HG03175 (cell line): ENCODE measurements at regions not wholly inside any gene's neighbourhood (a gene's known extent, or its start where the extent isn't known, plus 50 kb on each side); places are given as distances from the start of the nearest gene placed in this dataset.
"Not testable (repeated sequence)": the region's sequence is repeated elsewhere in the genome, so short reads cannot be mapped to it uniquely, and the experiment has no call there.

Experiments used
- ATAC-seq: cut with Tn5 transposase; IDR thresholded peaks from one replicate; pipeline ENCODE4 v1.9.1; 2021; ENCODE audit warnings: mild to moderate bottlenecking, moderate library complexity; ENCODE audit not compliant: unreplicated experiment

GRCh38 chr22:47406180-47406834 is 643.9 kb downstream of the TBC1D22A start:
- no peak for ATAC-seq

- not testable (repeated sequence) for ATAC-seq
Measured at GRCh38 chr22:47405222-47405621, 642.8 kb downstream of the TBC1D22A start.

- no peak for ATAC-seq
Measured at GRCh38 chr22:47402876-47403525, 640.6 kb downstream of the TBC1D22A start.

- no peak for ATAC-seq
Measured at GRCh38 chr22:47401976-47402770, 639.7 kb downstream of the TBC1D22A start.

- no peak for ATAC-seq
Measured at GRCh38 chr22:47401592-47401898, 639.1 kb downstream of the TBC1D22A start.

- no peak for ATAC-seq
Measured at GRCh38 chr22:47400701-47401591, 638.5 kb downstream of the TBC1D22A start.

DNA sequence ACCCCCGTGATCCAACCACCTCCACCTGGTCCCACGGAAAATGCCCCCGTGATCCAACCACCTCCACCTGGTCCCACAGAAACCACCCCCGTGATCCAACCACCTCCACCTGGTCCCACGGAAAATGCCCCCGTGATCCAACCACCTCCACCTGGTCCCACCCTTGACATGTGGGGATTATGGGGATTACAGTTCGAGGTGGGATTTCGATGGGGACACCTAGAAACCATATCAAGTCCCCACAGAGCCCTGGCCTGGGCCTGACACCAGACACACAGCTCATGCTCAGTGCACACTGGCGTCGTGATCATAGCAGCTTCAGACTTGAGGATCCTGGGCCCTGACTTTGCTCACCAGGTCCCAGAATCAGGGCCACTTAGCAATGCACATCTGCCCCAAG is 637.7 kb downstream of the TBC1D22A start:
- ATAC-seq, result not testable (repeated sequence)

DNA sequence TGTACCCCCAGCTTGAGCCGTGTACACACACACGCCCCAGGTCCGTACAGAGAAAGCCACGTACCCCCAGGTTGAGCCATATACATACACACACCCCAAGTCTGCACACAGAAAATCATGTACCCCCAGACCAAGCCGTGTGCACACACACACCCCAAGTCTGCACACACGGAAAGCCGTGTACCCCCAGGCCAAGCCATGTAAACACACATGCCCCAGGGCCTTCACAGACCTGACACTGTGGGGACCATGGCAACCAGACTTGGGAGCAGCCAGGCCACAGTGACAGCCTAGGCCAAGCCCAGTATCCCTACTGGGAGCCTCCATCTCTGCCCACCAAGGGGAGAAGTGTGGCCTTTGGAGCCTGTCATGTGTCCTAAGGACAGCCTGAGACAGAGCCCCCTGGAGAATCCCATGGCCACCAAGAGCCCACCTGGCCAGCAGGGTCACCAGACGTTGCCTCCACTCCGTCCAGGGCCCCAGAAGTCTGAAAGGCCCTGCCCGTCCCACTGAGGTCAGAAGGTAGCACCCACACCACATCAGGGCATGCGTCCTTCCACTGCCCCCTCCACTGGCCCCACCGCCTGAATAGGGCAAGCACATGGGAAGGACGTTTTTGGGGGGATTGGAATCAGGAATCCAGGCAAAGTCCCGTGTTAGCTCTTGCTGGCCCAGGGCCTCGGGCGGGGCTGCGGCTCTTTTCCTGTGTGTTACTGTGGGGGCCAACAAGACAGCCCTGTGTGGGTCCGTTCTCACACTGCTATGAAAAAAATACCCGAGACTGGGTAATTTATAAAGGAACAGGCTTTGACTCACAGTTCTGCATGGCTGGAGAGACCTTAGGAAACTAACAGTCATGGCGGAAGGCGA is 636.7 kb downstream of the TBC1D22A start:
- ATAC-seq, result no peak

DNA sequence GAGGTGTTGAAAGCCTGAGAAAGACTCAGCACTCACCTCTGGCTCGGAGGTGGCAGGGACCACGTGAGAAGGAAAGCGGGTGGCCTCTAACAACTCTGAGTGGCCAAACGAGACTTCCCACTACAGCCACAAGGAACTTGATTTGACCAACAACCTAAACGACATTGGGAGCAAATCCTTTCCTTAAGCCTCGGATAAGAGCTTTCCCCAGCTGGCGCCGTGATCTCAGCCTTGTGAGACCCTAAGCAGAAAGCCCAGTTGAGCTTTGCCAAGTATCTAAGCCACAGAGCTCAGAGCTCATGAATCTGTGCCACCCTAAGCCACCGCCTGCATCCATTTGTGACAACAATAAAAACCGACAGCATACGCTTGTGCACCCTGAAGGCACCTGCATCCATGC is 636.0 kb downstream of the TBC1D22A start:
- no peak for ATAC-seq

GRCh38 chr22:47397673-47398072 is 635.2 kb downstream of the TBC1D22A start:
- no peak for ATAC-seq

- ATAC-seq, result no peak
Measured at GRCh38 chr22:47396515-47396914, 634.1 kb downstream of the TBC1D22A start.

DNA sequence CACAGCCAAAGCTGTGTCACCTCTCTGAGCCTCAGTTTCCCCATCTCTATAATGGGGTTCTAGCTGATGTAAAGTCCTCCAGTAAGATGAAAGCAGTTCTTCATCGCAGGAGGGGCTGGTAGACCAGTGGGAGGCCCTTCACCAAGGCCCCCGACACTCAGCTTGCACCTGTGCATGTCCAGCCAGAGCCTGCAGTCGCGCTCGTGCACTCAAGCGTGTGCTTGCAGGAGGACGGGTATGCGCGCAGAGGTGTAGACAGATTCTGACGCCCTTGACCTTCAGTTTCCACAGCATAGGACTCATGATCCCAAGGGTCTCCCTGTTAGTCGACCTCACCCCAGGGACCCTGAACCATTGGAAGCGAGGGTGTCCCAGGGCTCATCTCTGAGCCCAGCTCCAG is 633.7 kb downstream of the TBC1D22A start:
- ATAC-seq, result no peak

- no peak for ATAC-seq
Measured at GRCh38 chr22:47395481-47395880, 633.0 kb downstream of the TBC1D22A start.

DNA sequence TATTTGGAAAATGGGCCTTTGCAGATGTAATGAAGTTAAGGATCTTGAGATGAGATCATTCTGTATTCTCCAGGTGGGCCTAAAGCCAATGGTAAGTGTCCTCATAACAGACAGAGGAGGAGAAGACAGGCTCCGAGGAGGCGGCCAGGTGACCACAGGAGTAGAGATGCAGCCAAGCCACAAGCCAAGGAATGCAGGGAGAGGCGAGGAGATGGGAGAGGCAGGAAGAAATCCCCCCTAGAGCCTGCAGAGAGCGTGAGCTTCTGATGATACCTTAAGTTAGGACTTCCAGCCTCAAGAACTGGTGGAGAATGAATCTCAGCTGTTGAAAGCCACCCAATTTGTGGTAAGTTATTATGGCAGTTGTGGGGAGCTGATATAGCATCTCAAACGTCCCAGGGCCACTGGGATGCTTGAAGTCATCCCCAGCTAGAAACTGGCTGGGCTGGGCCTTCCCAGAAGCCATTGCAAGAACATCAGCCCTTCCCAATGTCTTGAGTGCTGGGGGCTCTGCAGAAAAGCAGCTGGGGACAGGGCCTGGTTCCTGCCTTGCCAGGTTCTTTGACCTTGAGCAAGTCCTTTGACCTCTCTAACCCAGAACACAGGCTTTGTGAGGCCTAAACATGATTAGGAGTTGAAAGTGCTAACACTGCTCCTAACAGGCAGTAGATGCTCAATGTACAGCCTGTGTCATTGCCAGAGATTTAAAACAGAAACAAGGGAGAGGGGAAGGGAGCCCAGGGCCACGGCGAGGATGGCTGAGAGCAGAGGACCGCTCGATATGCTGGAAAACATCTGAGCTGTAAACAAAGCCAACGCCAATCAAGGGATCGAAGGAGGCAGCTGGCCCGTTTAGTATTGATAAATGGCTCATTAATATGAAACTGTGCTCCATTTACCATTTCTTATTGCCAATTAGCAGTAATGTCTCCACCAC is 632.3 kb downstream of the TBC1D22A start:
- ATAC-seq, result no peak

GRCh38 chr22:47393191-47393590 is 630.7 kb downstream of the TBC1D22A start:
- ATAC-seq, result no peak

DNA sequence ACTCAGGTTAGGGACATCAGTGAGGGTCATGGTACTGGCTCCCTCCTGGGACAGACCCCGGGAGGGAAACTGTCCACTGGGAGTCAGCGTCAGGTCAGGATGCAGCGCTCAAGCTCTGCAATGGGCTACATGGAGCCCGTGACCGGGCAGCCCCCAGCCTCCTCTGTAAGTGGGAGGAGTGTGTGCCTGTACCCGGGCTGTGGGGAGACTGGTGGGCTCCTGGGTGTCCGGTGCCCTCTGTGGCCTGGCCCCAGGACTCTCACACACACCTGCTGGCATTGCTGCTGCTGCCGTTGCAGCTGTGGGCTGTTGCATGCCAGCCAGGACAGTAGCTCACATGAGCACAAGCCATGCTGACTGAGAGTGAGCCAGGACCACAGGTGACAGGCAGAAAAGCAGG is 630.3 kb downstream of the TBC1D22A start:
- ATAC-seq, result no peak

GRCh38 chr22:47392054-47392347 is 629.6 kb downstream of the TBC1D22A start:
- no peak for ATAC-seq

GRCh38 chr22:47391169-47392053 is 629.0 kb downstream of the TBC1D22A start:
- no peak for ATAC-seq
